H9 (cell line): ENCODE measurements at regions not wholly inside any gene's neighbourhood (a gene's known extent, or its start where the extent isn't known, plus 50 kb on each side); places are given as distances from the start of the nearest gene placed in this dataset.

ENCODE experiments used
- DNase-seq: peaks from one replicate; pipeline ENCODE4 v3.0.0-alpha.2; 2017
- H2AFZ ChIP-seq: one replicate; pipeline ENCODE4 v1.6.1; 2013; ENCODE audit warnings: mild to moderate bottlenecking, low read length, control low read depth, moderate library complexity
- H2AK5ac ChIP-seq: 2 replicates; pipeline ENCODE4 v1.6.1; 2013; ENCODE audit warnings: low read length, control low read depth, mixed read lengths; ENCODE audit not compliant: insufficient read length
- H2BK120ac ChIP-seq: one replicate; pipeline ENCODE4 v1.6.1; 2013; ENCODE audit warnings: low read depth, mild to moderate bottlenecking, low read length, control low read depth, inconsistent platforms; ENCODE audit not compliant: poor library complexity, severe bottlenecking
- H2BK12ac ChIP-seq: 2 replicates; pipeline ENCODE4 v1.6.1; 2013; ENCODE audit warnings: low read length, control low read depth, mixed read lengths, low read depth; ENCODE audit not compliant: insufficient read length
- H2BK15ac ChIP-seq: 2 replicates; pipeline ENCODE4 v1.6.1; 2013; ENCODE audit warnings: low read depth, low read length, control low read depth
- H2BK20ac ChIP-seq: one replicate; pipeline ENCODE4 v1.6.1; 2013; ENCODE audit warnings: low read depth, mild to moderate bottlenecking, low read length, control low read depth, inconsistent platforms; ENCODE audit not compliant: poor library complexity, severe bottlenecking
- H2BK5ac ChIP-seq: 2 replicates; pipeline ENCODE4 v1.6.1; 2013; ENCODE audit warnings: low read length, control low read depth, mixed read lengths; ENCODE audit not compliant: insufficient read length
- H3K14ac ChIP-seq: 2 replicates; pipeline ENCODE4 v1.6.1; 2013; ENCODE audit warnings: low read length, control low read depth; ENCODE audit not compliant: insufficient read depth
- H3K18ac ChIP-seq: 2 replicates; pipeline ENCODE4 v1.6.1; 2013; ENCODE audit warnings: low read depth, mild to moderate bottlenecking, mixed read lengths, low read length, control low read depth; ENCODE audit not compliant: insufficient read length
- H3K23ac ChIP-seq: 2 replicates; pipeline ENCODE4 v1.6.1; 2013; ENCODE audit warnings: low read length, control low read depth, mixed read lengths, low read depth; ENCODE audit not compliant: insufficient read length
- H3K23me2 ChIP-seq: 2 replicates; pipeline ENCODE4 v1.6.1; 2013; ENCODE audit warnings: low read depth, mild to moderate bottlenecking, mixed read lengths, low read length, control low read depth; ENCODE audit not compliant: insufficient read length, poor library complexity, severe bottlenecking
- H3K27ac ChIP-seq: 2 replicates; pipeline ENCODE4 v1.5.1; 2013; ENCODE audit warnings: low read length, control low read depth, mixed read lengths, low read depth; ENCODE audit not compliant: insufficient read length
- H3K27me3 ChIP-seq: 2 replicates; pipeline ENCODE4 v1.6.1; 2013; ENCODE audit warnings: low read length, control low read depth, inconsistent platforms; ENCODE audit not compliant: insufficient read depth
- H3K4ac ChIP-seq: 2 replicates; pipeline ENCODE4 v1.6.1; 2013; ENCODE audit warnings: low read depth, mild to moderate bottlenecking, control low read depth, inconsistent platforms, low read length, moderate library complexity
- H3K4me1 ChIP-seq: 2 replicates; pipeline ENCODE4 v1.6.1; 2013; ENCODE audit warnings: low read length, control low read depth, inconsistent platforms; ENCODE audit not compliant: insufficient read depth
- H3K4me2 ChIP-seq: 2 replicates; pipeline ENCODE4 v1.6.1; 2013; ENCODE audit warnings: low read length, control low read depth, mixed read lengths; ENCODE audit not compliant: insufficient read length, insufficient read depth
- H3K56ac ChIP-seq: 2 replicates; pipeline ENCODE4 v1.6.1; 2013; ENCODE audit warnings: low read depth, mild to moderate bottlenecking, mixed read lengths, low read length, control low read depth; ENCODE audit not compliant: insufficient read length
- H3K79me1 ChIP-seq: 2 replicates; pipeline ENCODE4 v1.6.1; 2013; ENCODE audit warnings: low read depth, mild to moderate bottlenecking, moderate library complexity, low read length, control low read depth, inconsistent platforms; ENCODE audit not compliant: insufficient read depth, poor library complexity, severe bottlenecking
- H3K79me2 ChIP-seq: 2 replicates; pipeline ENCODE4 v1.6.1; 2013; ENCODE audit warnings: low read length, control low read depth, inconsistent platforms; ENCODE audit not compliant: insufficient read depth
- H3K9ac ChIP-seq: 2 replicates; pipeline ENCODE4 v1.6.1; 2013; ENCODE audit warnings: low read length, control low read depth, mixed read lengths; ENCODE audit not compliant: insufficient read length; ENCODE audit errors: extremely low read depth
- H3K9me3 ChIP-seq: one replicate; pipeline ENCODE4 v1.6.1; 2013; ENCODE audit warnings: low read depth, low read length, inconsistent platforms; ENCODE audit not compliant: control insufficient read depth
- H3T11ph ChIP-seq: one replicate; pipeline ENCODE4 v1.6.1; 2013; ENCODE audit warnings: mild to moderate bottlenecking, low read length, control low read depth, inconsistent platforms
- H4K20me1 ChIP-seq: one replicate; pipeline ENCODE4 v1.6.1; 2013; ENCODE audit not compliant: control insufficient read depth, insufficient read length, insufficient read depth
- H4K5ac ChIP-seq: 2 replicates; pipeline ENCODE4 v1.6.1; 2013; ENCODE audit warnings: low read depth, mild to moderate bottlenecking, mixed read lengths, low read length, control low read depth; ENCODE audit not compliant: insufficient read length
- H4K8ac ChIP-seq: replicated peaks from 2 replicates; pipeline ENCODE4 v1.6.1; 2013; ENCODE audit warnings: low read length, control low read depth, mixed read lengths, low read depth; ENCODE audit not compliant: insufficient read length
- H4K91ac ChIP-seq: 2 replicates; pipeline ENCODE4 v1.6.1; 2013; ENCODE audit warnings: low read depth, mild to moderate bottlenecking, moderate library complexity, mixed read lengths, low read length, control low read depth; ENCODE audit not compliant: insufficient read length
- H3K27ac Mint-ChIP-seq, 3 experiments: 2 replicates in 2 of 3; 3 replicates in 1 of 3; pipeline ENCODE4 v1.8.0; 2020 to 2021; ENCODE audit warnings: mixed read lengths in 3 of 3, mild to moderate bottlenecking in 1 of 3, moderate library complexity in 1 of 3
- H3K27me3 Mint-ChIP-seq: 2 replicates; pipeline ENCODE4 v1.8.0; 2021; ENCODE audit warnings: low read depth, mild to moderate bottlenecking, moderate library complexity, mixed read lengths
- H3K36me3 Mint-ChIP-seq, 3 experiments: 2 replicates in 2 of 3; 3 replicates in 1 of 3; pipeline ENCODE4 v1.8.0; 2020 to 2021; ENCODE audit warnings: low read depth in 3 of 3, mixed read lengths in 3 of 3; ENCODE audit not compliant: insufficient read depth in 1 of 3
- H3K4me1 Mint-ChIP-seq, 2 experiments: 2 replicates each; pipeline ENCODE4 v1.8.0; 2020; ENCODE audit warnings: mixed read lengths in 2 of 2
- H3K4me3 Mint-ChIP-seq, 2 experiments: 2 replicates in 1 of 2; 3 replicates in 1 of 2; pipeline ENCODE4 v1.8.0; 2020 to 2021; ENCODE audit warnings: mild to moderate bottlenecking in 2 of 2, mixed read lengths in 2 of 2, moderate library complexity in 1 of 2
- H3K9me3 Mint-ChIP-seq, 2 experiments: 2 replicates in 1 of 2; 3 replicates in 1 of 2; pipeline ENCODE4 v1.8.0; 2020; ENCODE audit warnings: mild to moderate bottlenecking in 2 of 2, mixed read lengths in 2 of 2, moderate library complexity in 1 of 2
- CTCF ChIP-seq: fragments of 200-600 bp; sonication (generic); conservative IDR thresholded peaks from 3 replicates; pipeline ENCODE4 v1.8.0; 2021; ENCODE audit warnings: antibody characterized with exemption, mild to moderate bottlenecking
- WGBS: extraction: QIAGEN DNeasy Blood & Tissue Kit; methylation state at CpG from one replicate; pipeline ENCODE4 v1.1.7; 2013; ENCODE audit warnings: missing lambda C conversion rate, low lambda C conversion rate, mixed read lengths; ENCODE audit not compliant: insufficient read length; ENCODE audit errors: extremely low coverage; 5-methylcytosine and 5-hydroxymethylcytosine counted together

DNA sequence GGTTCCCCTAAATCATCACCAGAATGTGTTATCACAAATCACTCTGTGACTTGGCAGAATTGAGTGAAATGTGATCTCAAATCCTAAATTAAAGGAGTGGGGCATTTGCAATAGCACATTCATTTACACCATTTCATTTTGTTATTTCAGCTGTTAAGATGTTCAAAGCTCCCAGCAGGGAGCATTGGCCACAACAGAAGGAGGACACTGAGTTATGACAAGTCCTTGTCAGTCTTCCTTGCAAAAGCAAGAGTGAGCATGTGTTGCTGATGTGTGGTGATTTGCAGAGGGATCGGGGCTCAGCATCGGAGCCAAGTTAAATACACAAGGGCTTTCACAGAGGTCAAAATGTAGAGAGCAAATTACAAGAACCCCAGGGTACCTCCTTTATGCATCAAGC is 372.2 kb upstream of the CDH5 start:
- H3K18ac ChIP-seq, result no peak overlapping the region
- no peak overlapping the region for H3T11ph ChIP-seq
- H3K23me2 ChIP-seq, result no peaks in the 10 kb centered on the region
- H3K4me1 ChIP-seq, result no peaks in the 10 kb centered on the region
- no peak overlapping the region for H2BK5ac ChIP-seq
- H3K79me2 ChIP-seq, result no peaks in the 10 kb centered on the region
- H3K27me3 Mint-ChIP-seq, result peaks cover 3% of the 10 kb centered on the region; the same call in 1 of the 2 replicates
- H3K56ac ChIP-seq, result no peak overlapping the region
- no peak overlapping the region for H3K4me3 Mint-ChIP-seq
- no peak overlapping the region for H3K9ac ChIP-seq
- H2AK5ac ChIP-seq, result no peak overlapping the region
- no peak overlapping the region for H2BK12ac ChIP-seq
- H3K79me1 ChIP-seq, result no peaks in the 10 kb centered on the region
- H3K27me3 ChIP-seq, result no peaks in the 10 kb centered on the region
- no peak overlapping the region for H3K4ac ChIP-seq
- no peaks in the 10 kb centered on the region for H3K4me1 Mint-ChIP-seq
- H3K27ac ChIP-seq, result no peak overlapping the region
- H2BK120ac ChIP-seq, result no peak overlapping the region
- no peak overlapping the region for H3K14ac ChIP-seq
- H2BK20ac ChIP-seq, result no peak overlapping the region
- no peak overlapping the region for H4K8ac ChIP-seq
- H3K9me3 Mint-ChIP-seq, result no peaks in the 10 kb centered on the region; a peak in 3 of 5 replicates
- no peak for DNase-seq
- no peak overlapping the region for H4K91ac ChIP-seq
- H3K9me3 ChIP-seq, result no peaks in the 10 kb centered on the region
- peak overlapping the region in 1 of 3 experiments; percentile 60; a peak in 1 of 7 replicates for H3K27ac Mint-ChIP-seq
- no peak overlapping the region for H2BK15ac ChIP-seq
- no CpG with 5 or more reads among the region's 2 CpGs for WGBS
- no peak overlapping the region for H3K23ac ChIP-seq
- no peaks in the 10 kb centered on the region; a peak in 1 of 7 replicates for H3K36me3 Mint-ChIP-seq
- no peak overlapping the region for H3K4me2 ChIP-seq
- no peak overlapping the region for H4K5ac ChIP-seq
- no peak overlapping the region for H2AFZ ChIP-seq
- H4K20me1 ChIP-seq, result no peaks in the 10 kb centered on the region
- no peak for TF ChIP-seq CTCF
